ENCODE measurements at regions not wholly inside any gene's neighbourhood (a gene's known extent, or its start where the extent isn't known, plus 50 kb on each side); places are given as distances from the start of the nearest gene placed in this dataset.

DNA sequence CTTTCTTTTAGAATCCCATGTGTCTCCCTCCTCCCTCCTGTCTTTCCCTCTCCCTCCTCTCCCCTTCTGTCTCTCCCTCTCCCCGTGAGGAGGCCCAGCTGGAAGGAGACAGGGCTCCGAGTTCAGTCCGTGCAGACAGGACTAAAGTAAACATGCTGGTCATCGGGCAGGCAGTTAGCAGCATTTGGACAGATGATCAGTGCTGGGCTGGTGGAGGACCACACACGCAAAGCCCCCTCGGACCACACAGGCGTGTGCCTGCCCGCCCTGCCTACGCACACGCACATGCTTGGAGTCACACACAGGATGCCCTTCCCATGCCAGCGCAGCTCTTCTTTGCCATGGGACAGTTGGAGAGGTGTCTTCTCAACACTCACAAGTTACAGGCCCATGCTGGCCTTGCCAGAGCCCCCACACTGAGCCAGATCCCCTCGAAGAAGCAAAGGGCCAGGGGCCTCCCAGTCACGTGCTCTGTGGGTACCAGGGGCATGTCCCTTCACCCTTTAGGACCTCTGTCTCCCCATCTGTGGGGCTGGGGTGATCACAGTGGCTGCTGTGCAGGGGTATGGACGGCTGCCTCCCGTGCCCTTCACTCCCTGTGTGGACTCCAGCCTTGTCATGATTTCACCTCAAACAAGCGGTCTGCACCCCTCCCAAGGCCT is 215.7 kb upstream of the FOXF1 start:
- H3K27ac ChIP-seq: peak overlapping the region; percentile 52 to 67 (median 56)
- peak; percentile 15 to 78 (median 57) for TF ChIP-seq POLR2AphosphoS5 (IDR thresholded peaks at IDR 0.05)
- no peak for TF ChIP-seq POLR2A (IDR thresholded peaks at IDR 0.05)
- intact Hi-C loops (cut with DNase I; ENCODE audit: low total_unique reads): no loop called here
- H3K4me3 ChIP-seq: no peak overlapping the region
- DNase-seq: peak in 1 of 2 donors; percentile 85
- no peaks in the 10 kb centered on the region for H3K9me3 ChIP-seq
- H3K4me1 ChIP-seq: peaks cover 8 to 25% (median 10%) of the 10 kb centered on the region in 4 donors
- H3K36me3 ChIP-seq: no peaks in the 10 kb centered on the region
- 33 to 52% (median 40%) methylated on average over 11 to 16 of the region's 16 CpGs for WGBS, 5 donors
- peaks cover 0 to 78% (median 26%) of the 10 kb centered on the region in 3 donors for H3K27me3 ChIP-seq

DNA sequence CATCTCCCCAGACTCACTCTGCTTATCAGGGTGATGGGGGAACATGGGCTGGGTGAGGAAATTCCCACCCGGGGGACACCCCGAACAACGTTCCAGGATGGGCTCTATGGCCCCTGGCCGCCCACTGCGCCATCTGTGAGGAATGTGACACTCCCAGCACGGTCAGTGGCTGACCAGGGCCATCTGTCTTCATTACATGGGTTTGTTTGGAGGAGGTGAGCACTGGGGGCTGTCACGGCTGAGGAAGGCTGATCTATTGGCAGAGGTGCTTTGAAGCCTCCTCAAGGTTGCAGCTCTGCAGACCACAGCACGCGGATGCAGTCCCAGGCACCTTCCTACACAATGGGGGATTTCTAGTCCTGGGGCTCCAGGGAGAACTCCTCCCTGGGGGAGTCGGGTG is 214.1 kb upstream of the FOXF1 start:
- peaks cover 0 to 78% (median 31%) of the 10 kb centered on the region in 3 donors for H3K27me3 ChIP-seq
- DNase-seq: no peak
- H3K9me3 ChIP-seq: no peaks in the 10 kb centered on the region
- H3K27ac ChIP-seq: peak overlapping the region in 3 of 5 donors; percentile 79 to 90 (median 83)
- H3K36me3 ChIP-seq: no peaks in the 10 kb centered on the region
- WGBS, 5 donors: 38 to 60% (median 50%) methylated on average over 1 to 10 of the region's 10 CpGs
- TF ChIP-seq, protein P1, sequence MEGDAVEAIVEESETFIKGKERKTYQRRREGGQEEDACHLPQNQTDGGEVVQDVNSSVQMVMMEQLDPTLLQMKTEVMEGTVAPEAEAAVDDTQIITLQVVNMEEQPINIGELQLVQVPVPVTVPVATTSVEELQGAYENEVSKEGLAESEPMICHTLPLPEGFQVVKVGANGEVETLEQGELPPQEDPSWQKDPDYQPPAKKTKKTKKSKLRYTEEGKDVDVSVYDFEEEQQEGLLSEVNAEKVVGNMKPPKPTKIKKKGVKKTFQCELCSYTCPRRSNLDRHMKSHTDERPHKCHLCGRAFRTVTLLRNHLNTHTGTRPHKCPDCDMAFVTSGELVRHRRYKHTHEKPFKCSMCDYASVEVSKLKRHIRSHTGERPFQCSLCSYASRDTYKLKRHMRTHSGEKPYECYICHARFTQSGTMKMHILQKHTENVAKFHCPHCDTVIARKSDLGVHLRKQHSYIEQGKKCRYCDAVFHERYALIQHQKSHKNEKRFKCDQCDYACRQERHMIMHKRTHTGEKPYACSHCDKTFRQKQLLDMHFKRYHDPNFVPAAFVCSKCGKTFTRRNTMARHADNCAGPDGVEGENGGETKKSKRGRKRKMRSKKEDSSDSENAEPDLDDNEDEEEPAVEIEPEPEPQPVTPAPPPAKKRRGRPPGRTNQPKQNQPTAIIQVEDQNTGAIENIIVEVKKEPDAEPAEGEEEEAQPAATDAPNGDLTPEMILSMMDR (IDR thresholded peaks at IDR 0.05): no peak
- no peak for TF ChIP-seq POLR2A (IDR thresholded peaks at IDR 0.05)
- TF ChIP-seq EP300 (IDR thresholded peaks at IDR 0.05): no peak
- TF ChIP-seq POLR2AphosphoS5 (IDR thresholded peaks at IDR 0.05): no peak
- intact Hi-C loops (cut with DNase I; ENCODE audit: low total_unique reads): no loop called here
- peaks cover 8 to 31% (median 10%) of the 10 kb centered on the region in 4 donors for H3K4me1 ChIP-seq
- no peak overlapping the region for H3K4me3 ChIP-seq

DNA sequence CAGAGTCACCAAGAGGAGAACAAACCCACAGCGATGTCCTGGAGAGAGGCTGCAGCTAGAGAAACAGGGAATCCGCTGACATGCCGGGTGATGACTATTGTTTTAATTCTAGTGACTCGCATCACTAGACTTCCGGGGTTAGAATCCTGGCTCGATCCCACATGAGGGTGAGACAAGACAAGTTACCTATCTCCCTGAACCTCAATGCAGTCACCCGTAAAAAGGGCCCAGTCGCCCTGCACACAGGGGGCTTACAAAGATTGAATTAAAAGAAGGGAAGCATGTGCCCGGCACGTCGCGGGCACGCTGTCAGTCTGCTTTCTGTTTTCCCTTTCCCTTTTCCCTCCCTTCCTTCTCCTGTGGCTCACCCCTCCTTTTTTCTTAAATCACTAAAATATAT is 212.9 kb upstream of the FOXF1 start:
- Histone ChIP-seq H3K36me3 (no peaks in the 10 kb centered on the region), H3K4me1 (peaks cover 8 to 42% (median 10%) of the 10 kb centered on the region in 4 donors), H3K27ac (peak overlapping the region; percentile 55 to 90 (median 79)), H3K4me3 (peak overlapping the region in 1 of 4 donors; percentile 7), H3K27me3 (peaks cover 0 to 69% (median 27%) of the 10 kb centered on the region in 3 donors), H3K9me3 (no peaks in the 10 kb centered on the region)
- intact Hi-C loops (cut with DNase I; ENCODE audit: low total_unique reads): no loop called here
- WGBS, 5 donors: 41 to 56% (median 47%) methylated on average over 12 to 13 of the region's 13 CpGs
- no peak for TF ChIP-seq POLR2A (IDR thresholded peaks at IDR 0.05)
- TF ChIP-seq POLR2AphosphoS5 (IDR thresholded peaks at IDR 0.05): no peak
- TF ChIP-seq, protein P1 (IDR thresholded peaks at IDR 0.05): no peak
- TF ChIP-seq EP300 (IDR thresholded peaks at IDR 0.05): no peak
- no peak for DNase-seq

DNA sequence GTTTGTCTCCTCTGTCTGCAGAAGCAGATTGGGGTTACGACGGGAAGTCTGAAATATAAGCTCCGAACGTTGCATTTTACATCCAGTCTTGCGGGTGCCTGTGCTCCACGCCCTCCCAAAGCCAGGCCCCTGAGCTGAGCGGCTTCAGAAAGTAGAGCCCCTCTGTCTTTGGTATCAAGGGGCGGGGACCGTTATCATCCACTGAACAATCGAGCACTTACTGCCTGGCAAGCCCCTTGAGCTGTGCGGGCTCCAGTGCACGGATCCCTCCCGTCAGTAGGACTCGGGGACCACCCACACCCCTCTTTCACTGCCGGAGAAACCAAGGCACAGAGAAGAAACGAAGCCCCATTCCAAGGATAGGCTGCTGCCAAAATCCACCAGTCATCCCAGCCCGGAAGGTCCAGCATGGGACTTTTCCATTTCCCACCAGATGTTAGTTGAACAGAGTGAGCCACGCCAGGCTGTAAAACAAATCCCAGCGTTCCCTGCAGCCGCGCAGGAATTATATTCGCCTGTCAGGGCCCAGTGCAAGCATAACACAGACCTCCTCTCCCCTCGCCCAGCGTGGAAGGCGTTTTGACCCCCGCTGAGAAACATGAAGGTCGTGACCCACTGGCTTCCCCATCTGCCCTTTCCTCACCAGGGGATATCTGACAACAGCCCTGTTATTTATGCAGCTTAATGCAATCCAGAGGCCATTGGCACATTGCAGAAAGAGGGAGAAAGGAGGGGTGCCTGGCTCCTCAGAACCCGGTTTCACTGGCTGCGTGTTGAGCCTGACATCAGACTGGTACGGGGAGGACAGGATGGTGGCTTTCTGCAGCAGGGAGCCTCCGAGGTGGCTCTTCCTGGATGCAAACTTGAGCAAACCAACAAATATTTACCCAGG is 212.2 kb upstream of the FOXF1 start:
- Histone ChIP-seq H3K36me3 (no peaks in the 10 kb centered on the region), H3K27ac (peak overlapping the region; percentile 55 to 90 (median 79)), H3K4me1 (peaks cover 8 to 49% (median 10%) of the 10 kb centered on the region in 4 donors), H3K27me3 (peaks cover 0 to 69% (median 27%) of the 10 kb centered on the region in 3 donors), H3K9me3 (no peaks in the 10 kb centered on the region), H3K4me3 (peak overlapping the region in 1 of 4 donors; percentile 7)
- intact Hi-C loops (cut with DNase I; ENCODE audit: low total_unique reads): no loop called here
- peak in 1 of 2 donors; percentile 72 for DNase-seq
- 15 to 25% (median 18%) methylated on average over 13 to 31 of the region's 31 CpGs for WGBS, 5 donors
- TF ChIP-seq POLR2A (IDR thresholded peaks at IDR 0.05) (no peak), EP300 (IDR thresholded peaks at IDR 0.05) (no peak), POLR2AphosphoS5 (IDR thresholded peaks at IDR 0.05) (no peak)
- TF ChIP-seq, protein P1 (IDR thresholded peaks at IDR 0.05): no peak
